ENCODE measurements at regions not wholly inside any gene's neighbourhood (a gene's known extent, or its start where the extent isn't known, plus 50 kb on each side); places are given as distances from the start of the nearest gene placed in this dataset.

DNA sequence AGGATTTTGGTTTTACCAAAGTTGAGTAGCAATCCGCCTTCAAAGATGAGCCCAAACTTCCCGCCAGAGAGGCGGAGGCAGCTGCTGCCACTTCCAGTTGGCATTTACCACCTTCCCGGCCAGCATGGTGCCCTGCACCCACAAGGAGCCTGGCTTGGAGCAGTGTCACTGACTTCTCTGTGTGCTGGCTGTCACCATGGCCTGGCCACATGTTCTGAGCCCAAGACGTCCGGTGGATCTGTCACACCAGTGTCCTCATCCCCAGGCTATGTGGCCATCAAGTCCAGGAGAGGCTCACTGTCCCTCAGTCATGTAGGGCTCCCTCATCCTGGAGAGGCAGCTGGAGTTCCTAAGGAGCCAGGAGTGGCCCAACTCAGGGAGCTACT lies 100.6 kb downstream of the ACKR3 start:
- TF ChIP-seq EZH2 (IDR thresholded peaks at IDR 0.05): no peak
- TF ChIP-seq POLR2AphosphoS5 (IDR thresholded peaks at IDR 0.05; ENCODE audit: borderline replicate concordance, low read depth, low read length): no peak
- no peak for TF ChIP-seq FOXP2 (optimal IDR thresholded peaks at IDR 0.05; ENCODE audit: control extremely low read depth, extremely low read length, insufficient read depth)
